Stimulated activated CD4-positive, alpha-beta T cell treated with anti-CD3 and anti-CD28 coated beads, TNF-alpha, amount 100 ng/mL, for 4 hours (primary cell): ENCODE measurements at regions not wholly inside any gene's neighbourhood (a gene's known extent, or its start where the extent isn't known, plus 50 kb on each side); places are given as distances from the start of the nearest gene placed in this dataset.

ENCODE experiments used
- DNase-seq, 3 experiments: peaks; one replicate each; pipeline ENCODE4 v3.0.0-alpha.2; 2020; ENCODE audit warnings: low read depth in 3 of 3

DNA sequence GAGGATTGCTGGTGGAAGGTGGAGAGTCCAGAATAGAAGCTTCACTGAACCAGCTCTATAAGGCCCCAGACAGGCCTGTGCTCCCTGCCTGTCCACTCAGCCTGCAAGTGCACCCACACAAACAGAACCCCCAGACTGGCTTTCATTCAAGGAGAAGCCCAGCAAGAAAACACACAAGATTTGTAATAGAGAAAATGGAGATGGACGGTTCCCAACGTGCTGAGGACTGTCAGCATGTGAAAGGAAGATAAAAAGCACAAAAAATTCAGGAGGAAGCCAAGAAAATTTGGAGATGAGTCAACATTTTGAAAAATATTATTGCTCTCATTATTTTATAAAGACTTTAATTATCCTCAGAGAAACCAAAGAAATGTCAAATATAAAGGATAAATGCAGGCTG is 218.2 kb upstream of the SLC10A2 start:
- no peak for DNase-seq

- no peak for DNase-seq
Observed at GRCh38 chr13:103283451-103283820, 217.2 kb upstream of the SLC10A2 start.

- no peak for DNase-seq
Observed at GRCh38 chr13:103282571-103283450, 216.6 kb upstream of the SLC10A2 start.

- DNase-seq = no peak
Observed at GRCh38 chr13:103277959-103278694, 211.9 kb upstream of the SLC10A2 start.

GRCh38 chr13:103276775-103277498 is 210.7 kb upstream of the SLC10A2 start:
- no peak for DNase-seq

DNA sequence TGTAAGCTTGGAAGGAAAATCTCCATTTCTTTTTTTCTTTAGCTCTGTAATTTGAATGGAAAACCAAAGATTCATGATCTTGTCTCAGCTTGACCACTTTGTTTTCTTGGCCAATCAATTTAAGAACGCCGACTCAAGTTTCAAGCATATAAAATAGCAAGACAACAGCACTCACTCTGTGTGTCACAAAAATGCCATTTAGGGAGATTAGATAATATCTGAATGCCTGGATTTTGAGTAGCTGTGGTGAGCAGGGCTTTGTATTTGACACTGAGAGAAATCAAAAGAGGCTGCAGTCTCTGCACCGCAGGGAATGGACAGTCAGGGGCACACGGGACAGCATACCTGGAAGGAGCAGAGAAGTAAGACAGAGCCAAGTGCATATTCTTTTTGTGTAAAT is 209.5 kb upstream of the SLC10A2 start:
- no peak for DNase-seq

GRCh38 chr13:103275081-103275480 is 208.9 kb upstream of the SLC10A2 start:
- no peak for DNase-seq

DNA sequence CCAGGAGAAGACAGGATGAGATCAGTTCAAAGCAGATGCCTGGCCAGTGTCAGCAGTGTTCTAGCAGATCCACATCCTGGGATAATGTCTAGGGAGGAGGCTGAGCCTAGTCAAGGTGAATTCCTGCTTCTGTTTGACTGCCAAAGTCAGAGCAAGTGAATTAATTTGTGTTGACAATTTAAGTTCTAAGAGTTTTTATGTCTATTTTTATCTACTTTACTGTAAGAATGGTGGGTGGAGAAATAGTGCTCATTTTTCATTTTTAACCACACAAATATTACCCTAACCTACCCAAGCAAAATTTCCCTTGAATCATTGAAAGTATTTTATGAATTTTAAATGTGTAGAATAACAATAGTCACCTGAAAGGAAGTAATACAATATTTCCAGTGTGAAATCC is 207.6 kb upstream of the SLC10A2 start:
- no peak for DNase-seq

DNA sequence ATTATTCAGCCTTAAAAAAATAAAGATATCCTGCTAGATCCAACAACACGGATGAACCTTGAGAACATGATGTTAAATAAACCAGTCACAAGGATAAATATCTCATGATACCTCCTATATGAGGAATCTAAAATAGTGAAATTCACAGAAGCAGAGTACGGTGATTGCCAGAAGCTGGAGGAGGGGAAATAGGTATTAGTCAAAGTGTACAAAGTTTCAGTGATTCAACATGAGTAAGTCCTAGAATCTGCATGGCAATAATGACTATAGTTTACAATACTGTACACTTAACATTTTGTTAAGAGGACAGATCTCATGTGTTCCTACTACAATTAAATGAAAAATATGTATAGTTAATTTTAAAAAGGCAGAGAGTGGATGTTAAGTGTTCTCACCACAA is 206.6 kb upstream of the SLC10A2 start:
- DNase-seq = no peak

DNA sequence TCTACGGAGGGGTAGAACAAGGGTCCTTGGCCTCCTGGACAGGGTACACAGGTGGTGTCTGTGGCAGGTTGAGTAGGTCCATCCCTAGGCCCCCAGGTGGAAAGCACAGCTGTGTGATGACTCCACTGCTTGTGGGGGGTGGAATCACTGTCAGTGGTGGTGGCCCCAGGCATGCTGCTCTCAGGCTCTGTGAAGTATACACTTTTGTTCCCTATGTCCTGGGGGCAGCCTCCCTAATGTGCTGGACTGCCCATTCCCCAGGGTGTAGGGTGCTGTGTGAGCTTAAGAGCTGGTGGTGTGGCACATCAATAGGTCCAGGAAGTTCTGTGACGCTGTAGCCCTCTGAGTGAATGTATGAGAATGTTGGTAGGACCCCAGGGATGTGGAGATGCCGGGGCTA is 197.2 kb upstream of the SLC10A2 start:
- no peak for DNase-seq

GRCh38 chr13:103255587-103256301 is 189.5 kb upstream of the SLC10A2 start:
- no peak for DNase-seq

DNA sequence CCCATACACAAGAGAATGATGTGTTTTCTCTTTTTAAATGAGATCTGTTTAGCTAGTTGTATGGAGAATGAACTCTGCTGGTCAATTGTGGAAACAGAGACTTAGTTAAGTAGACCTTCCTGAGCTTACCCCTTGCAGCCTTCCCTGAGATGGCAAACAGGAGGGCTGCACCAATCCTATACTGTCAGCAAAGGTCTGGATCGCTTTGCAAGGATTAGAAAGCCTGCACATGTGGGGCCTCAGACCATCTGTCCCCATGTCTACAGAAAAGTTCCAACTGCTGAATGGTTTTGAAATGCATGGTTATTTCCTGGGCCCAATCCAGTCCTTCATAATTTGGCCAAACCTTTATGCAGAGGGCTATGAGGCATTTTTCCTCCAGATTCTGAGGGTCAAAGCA is 183.9 kb upstream of the SLC10A2 start:
- no peak for DNase-seq

DNA sequence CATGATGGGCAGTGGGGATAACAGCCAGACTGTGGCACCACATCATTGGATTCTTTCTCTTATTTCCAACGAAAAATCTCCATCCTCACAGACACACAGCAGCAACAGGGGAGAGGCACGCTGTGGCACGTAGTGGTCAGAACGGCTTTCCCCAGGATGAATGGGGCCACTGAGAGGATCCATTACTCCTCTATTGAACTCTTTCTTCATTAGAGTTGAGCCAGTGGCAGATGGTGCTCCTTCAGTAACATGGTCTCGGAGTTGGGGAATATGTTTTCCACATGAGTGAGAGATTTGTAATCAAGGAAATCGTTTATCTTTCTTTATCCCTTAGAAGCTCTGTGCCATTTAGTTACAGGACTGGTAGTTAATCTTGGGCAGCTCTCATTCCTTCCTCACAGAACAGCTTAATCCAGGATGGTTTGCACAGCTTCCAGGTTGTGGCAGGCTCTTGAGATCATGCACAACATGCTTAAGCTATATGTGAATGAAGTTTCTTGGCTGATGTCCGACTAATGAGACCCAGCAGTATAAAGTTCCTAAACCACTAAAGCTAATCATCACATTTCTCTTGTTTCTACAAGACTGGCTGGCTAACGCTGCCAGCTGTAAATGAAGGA is 180.5 kb upstream of the SLC10A2 start:
- DNase-seq = no peak

- DNase-seq = no peak
Observed at GRCh38 chr13:103243495-103243894, 177.3 kb upstream of the SLC10A2 start.

DNA sequence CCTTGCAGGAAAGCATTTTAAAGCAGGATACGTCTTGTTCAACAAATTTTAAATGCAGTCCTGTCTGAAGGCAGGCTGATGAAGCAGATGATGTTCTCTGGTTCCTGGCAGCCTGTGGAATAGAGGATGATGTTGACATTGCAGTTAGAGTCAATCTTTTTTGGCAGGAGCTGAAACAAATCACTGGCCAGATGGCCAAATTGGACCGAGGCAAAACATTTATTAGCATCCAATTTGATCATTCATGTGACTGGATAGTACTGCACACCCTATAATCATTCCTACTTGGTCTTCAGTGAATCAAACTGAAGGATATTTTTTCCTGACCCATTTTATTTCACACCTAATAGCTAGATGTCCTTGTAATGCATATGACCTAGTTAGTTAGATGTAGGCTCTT is 172.2 kb upstream of the SLC10A2 start:
- DNase-seq = no peak

DNA sequence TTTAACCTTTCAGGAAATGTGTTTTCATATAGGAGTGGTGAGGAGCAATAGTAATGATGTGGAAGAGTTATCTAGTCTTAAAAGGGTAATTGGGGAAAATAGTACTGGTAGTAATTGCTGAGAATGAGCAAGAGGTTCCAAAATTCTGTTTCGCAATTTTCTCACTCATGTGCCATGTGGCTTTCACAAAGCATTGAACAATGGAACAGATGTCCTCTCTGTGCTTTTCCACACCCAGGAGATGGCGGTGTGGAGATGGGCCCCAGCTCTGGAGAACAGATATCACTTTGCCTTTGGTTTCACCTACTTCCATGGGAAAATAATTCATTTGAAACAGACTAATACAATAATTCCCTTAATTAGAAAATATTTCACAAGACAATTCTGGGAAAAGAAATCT is 170.0 kb upstream of the SLC10A2 start:
- DNase-seq = no peak

- DNase-seq = no peak
Observed at GRCh38 chr13:103229674-103230073, 163.5 kb upstream of the SLC10A2 start.

GRCh38 chr13:103224804-103225203 is 158.6 kb upstream of the SLC10A2 start:
- no peak for DNase-seq

- no peak for DNase-seq
Observed at GRCh38 chr13:103222683-103223082, 156.5 kb upstream of the SLC10A2 start.

GRCh38 chr13:103218253-103218652 is 152.0 kb upstream of the SLC10A2 start:
- no peak for DNase-seq

GRCh38 chr13:103213152-103213551 is 146.9 kb upstream of the SLC10A2 start:
- no peak for DNase-seq
